ENCODE measurements at regions not wholly inside any gene's neighbourhood (a gene's known extent, or its start where the extent isn't known, plus 50 kb on each side); places are given as distances from the start of the nearest gene placed in this dataset.
"Not testable (repeated sequence)": the region's sequence is repeated elsewhere in the genome, so short reads cannot be mapped to it uniquely, and the experiment has no call there.

GRCh38 chr3:22416838-22417446 lies 665.9 kb upstream of the ZNF385D start:
- not testable (repeated sequence) for H3K4me1 ChIP-seq (ENCODE audit: control insufficient read depth in 2 of 2, insufficient read depth in 2 of 2, low read length in 2 of 2)

GRCh38 chr3:22419261-22419660 lies 668.3 kb upstream of the ZNF385D start:
- no peaks in the 10 kb centered on the region for H3K27me3 ChIP-seq (ENCODE audit: control insufficient read depth in 2 of 2, insufficient read depth in 2 of 2, low read length in 2 of 2)
- H3K36me3 ChIP-seq (ENCODE audit: control insufficient read depth in 2 of 2, insufficient read depth in 2 of 2, low read length in 2 of 2): no peaks in the 10 kb centered on the region
- H3K4me3 ChIP-seq (ENCODE audit: low read length in 2 of 2): no peak overlapping the region
- no peak overlapping the region for H3K27ac ChIP-seq (ENCODE audit: low read depth in 2 of 2, low read length in 2 of 2)
- H3K9ac ChIP-seq (ENCODE audit: low read depth in 1 of 2, low read length in 2 of 2): no peak overlapping the region
- peaks cover 0 to 4% of the 10 kb centered on the region in 2 donors for H3K9me3 ChIP-seq (ENCODE audit: control insufficient read depth in 2 of 2, low read length in 2 of 2)
- no peaks in the 10 kb centered on the region for H3K4me1 ChIP-seq (ENCODE audit: control insufficient read depth in 2 of 2, insufficient read depth in 2 of 2, low read length in 2 of 2)

More at GRCh38 chr3:22416838-22417446, 665.9 kb upstream of the ZNF385D start:
- H3K27me3 ChIP-seq (ENCODE audit: control insufficient read depth in 2 of 2, insufficient read depth in 2 of 2, low read length in 2 of 2); H3K9me3 ChIP-seq (ENCODE audit: control insufficient read depth in 2 of 2, low read length in 2 of 2); H3K9ac ChIP-seq (ENCODE audit: low read depth in 1 of 2, low read length in 2 of 2); H3K36me3 ChIP-seq (ENCODE audit: control insufficient read depth in 2 of 2, insufficient read depth in 2 of 2, low read length in 2 of 2); H3K27ac ChIP-seq (ENCODE audit: low read depth in 2 of 2, low read length in 2 of 2); H3K4me3 ChIP-seq (ENCODE audit: low read length in 2 of 2): not testable (repeated sequence)

- Histone ChIP-seq H3K27ac (ENCODE audit: low read depth in 2 of 2, low read length in 2 of 2) (no peak overlapping the region), H3K27me3 (ENCODE audit: control insufficient read depth in 2 of 2, insufficient read depth in 2 of 2, low read length in 2 of 2) (no peaks in the 10 kb centered on the region), H3K4me1 (ENCODE audit: control insufficient read depth in 2 of 2, insufficient read depth in 2 of 2, low read length in 2 of 2) (no peaks in the 10 kb centered on the region), H3K9me3 (ENCODE audit: control insufficient read depth in 2 of 2, low read length in 2 of 2) (no peaks in the 10 kb centered on the region), H3K9ac (ENCODE audit: low read depth in 1 of 2, low read length in 2 of 2) (no peak overlapping the region), H3K36me3 (ENCODE audit: control insufficient read depth in 2 of 2, insufficient read depth in 2 of 2, low read length in 2 of 2) (no peaks in the 10 kb centered on the region), H3K4me3 (ENCODE audit: low read length in 2 of 2) (no peak overlapping the region)
Observed at GRCh38 chr3:22421589-22421988, 670.6 kb upstream of the ZNF385D start.

GRCh38 chr3:22431334-22431733 lies 680.3 kb upstream of the ZNF385D start:
- no peaks in the 10 kb centered on the region for H3K9me3 ChIP-seq (ENCODE audit: control insufficient read depth in 2 of 2, low read length in 2 of 2)
- H3K4me1 ChIP-seq (ENCODE audit: control insufficient read depth in 2 of 2, insufficient read depth in 2 of 2, low read length in 2 of 2): no peaks in the 10 kb centered on the region
- no peak overlapping the region for H3K4me3 ChIP-seq (ENCODE audit: low read length in 2 of 2)
- H3K9ac ChIP-seq (ENCODE audit: low read depth in 1 of 2, low read length in 2 of 2): no peak overlapping the region
- no peaks in the 10 kb centered on the region for H3K36me3 ChIP-seq (ENCODE audit: control insufficient read depth in 2 of 2, insufficient read depth in 2 of 2, low read length in 2 of 2)
- no peaks in the 10 kb centered on the region for H3K27me3 ChIP-seq (ENCODE audit: control insufficient read depth in 2 of 2, insufficient read depth in 2 of 2, low read length in 2 of 2)
- H3K27ac ChIP-seq (ENCODE audit: low read depth in 2 of 2, low read length in 2 of 2): no peak overlapping the region

GRCh38 chr3:22439626-22440025 lies 688.6 kb upstream of the ZNF385D start:
- Histone ChIP-seq H3K9ac (ENCODE audit: low read depth in 1 of 2, low read length in 2 of 2) (no peak overlapping the region), H3K36me3 (ENCODE audit: control insufficient read depth in 2 of 2, insufficient read depth in 2 of 2, low read length in 2 of 2) (no peaks in the 10 kb centered on the region)

GRCh38 chr3:22441711-22442110 lies 690.7 kb upstream of the ZNF385D start:
- no peaks in the 10 kb centered on the region for H3K36me3 ChIP-seq (ENCODE audit: control insufficient read depth in 2 of 2, insufficient read depth in 2 of 2, low read length in 2 of 2)
- no peak overlapping the region for H3K4me3 ChIP-seq (ENCODE audit: low read length in 2 of 2)
- no peaks in the 10 kb centered on the region for H3K27me3 ChIP-seq (ENCODE audit: control insufficient read depth in 2 of 2, insufficient read depth in 2 of 2, low read length in 2 of 2)
- H3K27ac ChIP-seq (ENCODE audit: low read depth in 2 of 2, low read length in 2 of 2): no peak overlapping the region
- no peak overlapping the region for H3K9ac ChIP-seq (ENCODE audit: low read depth in 1 of 2, low read length in 2 of 2)
- no peaks in the 10 kb centered on the region for H3K4me1 ChIP-seq (ENCODE audit: control insufficient read depth in 2 of 2, insufficient read depth in 2 of 2, low read length in 2 of 2)
- H3K9me3 ChIP-seq (ENCODE audit: control insufficient read depth in 2 of 2, low read length in 2 of 2): no peaks in the 10 kb centered on the region

More at GRCh38 chr3:22439626-22440025, 688.6 kb upstream of the ZNF385D start:
- no peak overlapping the region for H3K4me3 ChIP-seq (ENCODE audit: low read length in 2 of 2)
- H3K27me3 ChIP-seq (ENCODE audit: control insufficient read depth in 2 of 2, insufficient read depth in 2 of 2, low read length in 2 of 2): no peaks in the 10 kb centered on the region
- no peak overlapping the region for H3K27ac ChIP-seq (ENCODE audit: low read depth in 2 of 2, low read length in 2 of 2)
- H3K9me3 ChIP-seq (ENCODE audit: control insufficient read depth in 2 of 2, low read length in 2 of 2): no peaks in the 10 kb centered on the region
- no peaks in the 10 kb centered on the region for H3K4me1 ChIP-seq (ENCODE audit: control insufficient read depth in 2 of 2, insufficient read depth in 2 of 2, low read length in 2 of 2)

GRCh38 chr3:22443571-22444233 lies 692.7 kb upstream of the ZNF385D start:
- H3K4me3 ChIP-seq (ENCODE audit: low read length in 2 of 2): no peak overlapping the region
- H3K4me1 ChIP-seq (ENCODE audit: control insufficient read depth in 2 of 2, insufficient read depth in 2 of 2, low read length in 2 of 2): no peaks in the 10 kb centered on the region
- H3K36me3 ChIP-seq (ENCODE audit: control insufficient read depth in 2 of 2, insufficient read depth in 2 of 2, low read length in 2 of 2): no peaks in the 10 kb centered on the region
- no peaks in the 10 kb centered on the region for H3K9me3 ChIP-seq (ENCODE audit: control insufficient read depth in 2 of 2, low read length in 2 of 2)
- H3K9ac ChIP-seq (ENCODE audit: low read depth in 1 of 2, low read length in 2 of 2): no peak overlapping the region
- H3K27me3 ChIP-seq (ENCODE audit: control insufficient read depth in 2 of 2, insufficient read depth in 2 of 2, low read length in 2 of 2): no peaks in the 10 kb centered on the region
- no peak overlapping the region for H3K27ac ChIP-seq (ENCODE audit: low read depth in 2 of 2, low read length in 2 of 2)

- H3K27me3 ChIP-seq (ENCODE audit: control insufficient read depth in 2 of 2, insufficient read depth in 2 of 2, low read length in 2 of 2); H3K4me3 ChIP-seq (ENCODE audit: low read length in 2 of 2); H3K9ac ChIP-seq (ENCODE audit: low read depth in 1 of 2, low read length in 2 of 2): not testable (repeated sequence)
Observed at GRCh38 chr3:22445336-22445735, 694.3 kb upstream of the ZNF385D start.

GRCh38 chr3:22450786-22451400 lies 699.9 kb upstream of the ZNF385D start:
- no peaks in the 10 kb centered on the region for H3K27me3 ChIP-seq (ENCODE audit: control insufficient read depth in 2 of 2, insufficient read depth in 2 of 2, low read length in 2 of 2)
- no peak overlapping the region for H3K4me3 ChIP-seq (ENCODE audit: low read length in 2 of 2)
- H3K27ac ChIP-seq (ENCODE audit: low read depth in 2 of 2, low read length in 2 of 2): no peak overlapping the region
- H3K36me3 ChIP-seq (ENCODE audit: control insufficient read depth in 2 of 2, insufficient read depth in 2 of 2, low read length in 2 of 2): no peaks in the 10 kb centered on the region
- no peaks in the 10 kb centered on the region for H3K4me1 ChIP-seq (ENCODE audit: control insufficient read depth in 2 of 2, insufficient read depth in 2 of 2, low read length in 2 of 2)
- no peaks in the 10 kb centered on the region for H3K9me3 ChIP-seq (ENCODE audit: control insufficient read depth in 2 of 2, low read length in 2 of 2)
- H3K9ac ChIP-seq (ENCODE audit: low read depth in 1 of 2, low read length in 2 of 2): no peak overlapping the region

More at GRCh38 chr3:22445336-22445735, 694.3 kb upstream of the ZNF385D start:
- not testable (repeated sequence) for H3K36me3 ChIP-seq (ENCODE audit: control insufficient read depth in 2 of 2, insufficient read depth in 2 of 2, low read length in 2 of 2); H3K27ac ChIP-seq (ENCODE audit: low read depth in 2 of 2, low read length in 2 of 2); H3K9me3 ChIP-seq (ENCODE audit: control insufficient read depth in 2 of 2, low read length in 2 of 2); H3K4me1 ChIP-seq (ENCODE audit: control insufficient read depth in 2 of 2, insufficient read depth in 2 of 2, low read length in 2 of 2)

- Histone ChIP-seq H3K4me1 (ENCODE audit: control insufficient read depth in 2 of 2, insufficient read depth in 2 of 2, low read length in 2 of 2) (no peaks in the 10 kb centered on the region), H3K27me3 (ENCODE audit: control insufficient read depth in 2 of 2, insufficient read depth in 2 of 2, low read length in 2 of 2) (no peaks in the 10 kb centered on the region), H3K4me3 (ENCODE audit: low read length in 2 of 2) (no peak overlapping the region), H3K9ac (ENCODE audit: low read depth in 1 of 2, low read length in 2 of 2) (no peak overlapping the region), H3K27ac (ENCODE audit: low read depth in 2 of 2, low read length in 2 of 2) (no peak overlapping the region), H3K9me3 (ENCODE audit: control insufficient read depth in 2 of 2, low read length in 2 of 2) (no peaks in the 10 kb centered on the region), H3K36me3 (ENCODE audit: control insufficient read depth in 2 of 2, insufficient read depth in 2 of 2, low read length in 2 of 2) (no peaks in the 10 kb centered on the region)
Observed at GRCh38 chr3:22451501-22451900, 700.5 kb upstream of the ZNF385D start.

Measured in mucosa of rectum (tissue), 2 donors.